SH-SY5Y (cell line): ENCODE measurements at regions not wholly inside any gene's neighbourhood (a gene's known extent, or its start where the extent isn't known, plus 50 kb on each side); places are given as distances from the start of the nearest gene placed in this dataset.

Source experiments
- GATA2 ChIP-seq: IDR thresholded peaks from 2 replicates; pipeline ENCODE4 v1.6.1; 2011; ENCODE audit warnings: mild to moderate bottlenecking, low read depth, low read length
- GATA3 ChIP-seq: IDR thresholded peaks from 2 replicates; pipeline ENCODE4 v1.6.1; 2011; ENCODE audit warnings: low read depth, mild to moderate bottlenecking, low read length, moderate library complexity

GRCh38 chr3:182121401-182121800 lies 409.7 kb downstream of the SOX2 start:
- TF ChIP-seq GATA2 (no peak), GATA3 (no peak)
